ENCODE measurements at regions not wholly inside any gene's neighbourhood (a gene's known extent, or its start where the extent isn't known, plus 50 kb on each side); places are given as distances from the start of the nearest gene placed in this dataset.

GRCh38 chr9:2904242-2904930 is 60.5 kb upstream of the PUM3 start:
- TF ChIP-seq RAD21 (IDR thresholded peaks at IDR 0.05; ENCODE audit: low read depth) (no peak), TCF7L2 (IDR thresholded peaks at IDR 0.05; ENCODE audit: borderline replicate concordance, extremely low read depth, insufficient read depth, insufficient read length) (no peak), ELF1 (IDR thresholded peaks at IDR 0.05; ENCODE audit: borderline replicate concordance, low read depth) (no peak), FOSL1 (IDR thresholded peaks at IDR 0.05; ENCODE audit: low read depth) (no peak), YY1 (IDR thresholded peaks at IDR 0.05; ENCODE audit: extremely low read depth, insufficient replicate concordance, low read depth, low read length) (no peak), POLR2AphosphoS5 (IDR thresholded peaks at IDR 0.05; ENCODE audit: low read depth, low read length) (no peak), JUND (IDR thresholded peaks at IDR 0.05) (no peak), SRF (IDR thresholded peaks at IDR 0.05; ENCODE audit: low read depth) (no peak), ATF3 (IDR thresholded peaks at IDR 0.05) (no peak)
- ChIA-PET CTCF (no interaction called here), RAD21 (ENCODE audit: low non-redundant PET in 1 of 2, low total read pairs in 2 of 2, uncharacterized antibody in 2 of 2, unreplicated experiment in 2 of 2) (no interaction called here)

More at GRCh38 chr9:2904242-2904930, 60.5 kb upstream of the PUM3 start:
- Histone ChIP-seq H3K4me3 (replicated peaks in 1 of 2; ENCODE audit: low read depth in 1 of 2, low read length in 2 of 2) (no peak overlapping the region), H3K4me2 (ENCODE audit: low read length) (no peak overlapping the region), H3K27ac (ENCODE audit: low read depth, low read length) (no peak overlapping the region), H3K9me3 (ENCODE audit: control insufficient read depth in 1 of 2, insufficient read depth in 1 of 2, low read depth in 1 of 2, low read length in 2 of 2) (no peaks in the 10 kb centered on the region), H3K79me2 (ENCODE audit: insufficient read depth, low read length) (no peaks in the 10 kb centered on the region), H3K4me1 (ENCODE audit: control insufficient read depth in 1 of 2, insufficient read depth in 2 of 2, low read length in 2 of 2) (no peaks in the 10 kb centered on the region), H3K9me2 (ENCODE audit: insufficient read depth) (no peaks in the 10 kb centered on the region), H4K20me1 (ENCODE audit: insufficient read depth) (no peaks in the 10 kb centered on the region), H3K9ac (ENCODE audit: low read length) (no peak overlapping the region), H3K27me3 (ENCODE audit: insufficient read depth, low read length) (peaks cover 51% of the 10 kb centered on the region), H2AFZ (ENCODE audit: low read depth, low read length, poor library complexity, severe bottlenecking) (no peak overlapping the region), H3K36me3 (ENCODE audit: control insufficient read depth in 1 of 2, insufficient read depth in 2 of 2, low read length in 2 of 2) (no peaks in the 10 kb centered on the region)
- DNase-seq (ENCODE audit: low read depth, low spot score) (no peak), ATAC-seq (no peak)
- POLR2A ChIA-PET: no interaction called here
- intact Hi-C loops (cut with micrococcal nuclease): no loop called here
- no TSS peak for BruUV-seq (replicated peaks)

Measured in HCT116 (cell line).